ENCODE measurements at regions not wholly inside any gene's neighbourhood (a gene's known extent, or its start where the extent isn't known, plus 50 kb on each side); places are given as distances from the start of the nearest gene placed in this dataset.
"Not testable (repeated sequence)": the region's sequence is repeated elsewhere in the genome, so short reads cannot be mapped to it uniquely, and the experiment has no call there.

DNA sequence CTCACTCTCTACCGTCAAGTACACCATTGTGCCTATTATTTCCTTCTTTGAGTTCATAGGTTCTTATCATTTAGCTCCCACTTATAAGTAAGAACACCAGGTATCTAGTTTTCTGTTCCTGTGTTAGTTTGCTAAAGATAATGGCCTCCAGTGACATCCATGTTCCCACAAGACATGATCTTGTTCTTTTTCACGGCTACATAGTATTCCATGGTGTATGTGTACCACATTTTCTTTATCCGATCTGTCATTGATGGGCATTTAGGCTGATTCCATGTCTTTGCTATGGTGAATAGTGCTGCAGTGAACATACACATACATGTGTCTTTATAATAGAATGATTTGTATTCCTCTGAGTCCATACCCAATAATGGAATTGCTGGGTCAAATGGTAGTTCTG, 119.0 kb upstream of the PPP1R9A start:
- TF ChIP-seq CTCF, EP300 (IDR thresholded peaks at IDR 0.05): not testable (repeated sequence)
